Neural crest cell (in vitro differentiated cells): ENCODE measurements at regions not wholly inside any gene's neighbourhood (a gene's known extent, or its start where the extent isn't known, plus 50 kb on each side); places are given as distances from the start of the nearest gene placed in this dataset.
"Not testable (repeated sequence)": the region's sequence is repeated elsewhere in the genome, so short reads cannot be mapped to it uniquely, and the experiment has no call there.

Source experiments
- DNase-seq: peaks from one replicate; pipeline ENCODE4 v3.0.0; 2021; ENCODE audit warnings: low read depth, mixed read lengths, low spot score
- H3K27ac Mint-ChIP-seq: one replicate; pipeline ENCODE4 v1.8.0; 2021; ENCODE audit warnings: mild to moderate bottlenecking, mixed read lengths; ENCODE audit not compliant: unreplicated experiment
- H3K27me3 Mint-ChIP-seq: 2 replicates; pipeline ENCODE4 v1.8.0; 2021; ENCODE audit warnings: low read depth, mild to moderate bottlenecking, mixed read lengths
- H3K36me3 Mint-ChIP-seq: 2 replicates; pipeline ENCODE4 v1.8.0; 2021; ENCODE audit warnings: low read depth, mild to moderate bottlenecking, mixed read lengths
- H3K4me1 Mint-ChIP-seq: 2 replicates; pipeline ENCODE4 v1.8.0; 2021; ENCODE audit warnings: mixed read lengths
- H3K4me3 Mint-ChIP-seq: one replicate; pipeline ENCODE4 v1.8.0; 2021; ENCODE audit warnings: mild to moderate bottlenecking, mixed read lengths
- H3K9me3 Mint-ChIP-seq: 2 replicates; pipeline ENCODE4 v1.8.0; 2021; ENCODE audit warnings: mixed read lengths
- CTCF ChIP-seq: fragments of 200-600 bp; sonication (generic); conservative IDR thresholded peaks from 2 replicates; pipeline ENCODE4 v1.5.0; 2021; ENCODE audit warnings: antibody characterized with exemption, mild to moderate bottlenecking

GRCh38 chr1:105231378-105231777, 1481.7 kb downstream of the AMY1C start:
- Mint-ChIP-seq H3K9me3 (peaks cover 6% of the 10 kb centered on the region), H3K4me3 (no peak overlapping the region), H3K4me1 (no peaks in the 10 kb centered on the region), H3K36me3 (peaks cover 3% of the 10 kb centered on the region), H3K27ac (no peak overlapping the region), H3K27me3 (peaks cover 5% of the 10 kb centered on the region)
- no peak for TF ChIP-seq CTCF
- no peak for DNase-seq

- no peak for DNase-seq
- H3K9me3 Mint-ChIP-seq: no peaks in the 10 kb centered on the region
- H3K36me3 Mint-ChIP-seq: no peaks in the 10 kb centered on the region
- no peaks in the 10 kb centered on the region for H3K4me1 Mint-ChIP-seq
- no peak for TF ChIP-seq CTCF
- H3K27ac Mint-ChIP-seq: no peak overlapping the region
- no peak overlapping the region for H3K4me3 Mint-ChIP-seq
- no peaks in the 10 kb centered on the region for H3K27me3 Mint-ChIP-seq
These were observed 1493.7 kb downstream of the AMY1C start for GRCh38 chr1:105243411-105243810.

GRCh38 chr1:105243969-105244368, 1494.3 kb downstream of the AMY1C start:
- TF ChIP-seq CTCF: no peak
- Mint-ChIP-seq H3K36me3 (no peaks in the 10 kb centered on the region), H3K27me3 (no peaks in the 10 kb centered on the region), H3K27ac (no peak overlapping the region), H3K9me3 (no peaks in the 10 kb centered on the region), H3K4me3 (no peak overlapping the region), H3K4me1 (no peaks in the 10 kb centered on the region)
- DNase-seq: no peak

GRCh38 chr1:105254906-105255305, 1505.2 kb downstream of the AMY1C start:
- Mint-ChIP-seq H3K4me3 (no peak overlapping the region), H3K36me3 (no peaks in the 10 kb centered on the region), H3K27ac (no peak overlapping the region), H3K4me1 (no peaks in the 10 kb centered on the region), H3K27me3 (no peaks in the 10 kb centered on the region), H3K9me3 (no peaks in the 10 kb centered on the region)
- no peak for DNase-seq
- TF ChIP-seq CTCF: no peak

- H3K27me3 Mint-ChIP-seq: no peaks in the 10 kb centered on the region
- no peak for TF ChIP-seq CTCF
- no peaks in the 10 kb centered on the region for H3K36me3 Mint-ChIP-seq
- DNase-seq: no peak
- no peak overlapping the region for H3K27ac Mint-ChIP-seq
- H3K4me1 Mint-ChIP-seq: no peaks in the 10 kb centered on the region
- no peak overlapping the region for H3K4me3 Mint-ChIP-seq
- H3K9me3 Mint-ChIP-seq: peaks cover 11% of the 10 kb centered on the region
These were observed 1510.3 kb downstream of the AMY1C start for GRCh38 chr1:105260001-105260400.

- Mint-ChIP-seq H3K4me1 (no peaks in the 10 kb centered on the region), H3K4me3 (no peak overlapping the region), H3K36me3 (no peaks in the 10 kb centered on the region), H3K27me3 (no peaks in the 10 kb centered on the region), H3K9me3 (peaks cover 5% of the 10 kb centered on the region), H3K27ac (no peak overlapping the region)
- DNase-seq: no peak
- TF ChIP-seq CTCF: no peak
These were observed 1521.3 kb downstream of the AMY1C start for GRCh38 chr1:105270966-105271365.

GRCh38 chr1:105272376-105272775, 1522.7 kb downstream of the AMY1C start:
- not testable (repeated sequence) for H3K4me3 Mint-ChIP-seq, H3K27me3 Mint-ChIP-seq, H3K36me3 Mint-ChIP-seq, DNase-seq, H3K27ac Mint-ChIP-seq, H3K9me3 Mint-ChIP-seq, H3K4me1 Mint-ChIP-seq
